HepG2 (cell line): ENCODE measurements at regions not wholly inside any gene's neighbourhood (a gene's known extent, or its start where the extent isn't known, plus 50 kb on each side); places are given as distances from the start of the nearest gene placed in this dataset.

Experiments used
- ATAC-seq: fragments of 200-7000 bp; cut with Tn5 transposase; 3 replicates; pipeline ENCODE4 v1.9.1; 2020; ENCODE audit warnings: mild to moderate bottlenecking, moderate library complexity
- BruUV-seq: library from RNA; stranded (reverse); fragments of 400-500 nt; replicated peaks from 2 replicates; lab custom pipeline; 2021; lab: Mats Ljungman, UMichigan
- CTCF ChIA-PET: fragments of 300-600 bp; formaldehyde crosslinking; extraction: SDS; loops from one replicate; lab custom pipeline; 2021; ENCODE audit warnings: low total read pairs, inconsistent platforms, low intra/inter-chr PET ratio; lab: Yijun Ruan, JAX
- POLR2A ChIA-PET: fragments of 350-600 bp; sonication (Branson Sonifier 250); formaldehyde crosslinking; loops from one replicate; lab custom pipeline; 2020; ENCODE audit warnings: antibody characterized with exemption, inconsistent platforms; lab: Yijun Ruan, JAX
- DNase-seq: peaks from one replicate; pipeline ENCODE4 v3.0.0-alpha.2; 2015; ENCODE audit warnings: low spot score
- FAIRE-seq: peaks from 3 replicates; lab custom pipeline; 2011; peaks lifted over from hg19 to GRCh38; lab: Jason Lieb, UNC
- H2AFZ ChIP-seq: one replicate; pipeline ENCODE4 v1.6.1; 2011; ENCODE audit warnings: low read length, inconsistent platforms
- H3K27ac ChIP-seq: fragments of 300-600 bp; 3 replicates; pipeline ENCODE4 v1.8.0; 2011; ENCODE audit warnings: mixed run types, mild to moderate bottlenecking, mixed read lengths, low read length, inconsistent platforms; ENCODE audit not compliant: insufficient read depth; ENCODE audit errors: extremely low read length
- H3K27me3 ChIP-seq, 2 experiments: fragments of 200-600 bp in 1 of 2; 2 replicates in 1 of 2; 3 replicates in 1 of 2; pipeline versions ENCODE4 v1.6.0 to v1.8.0; 2011; ENCODE audit warnings: low read length in 2 of 2, mild to moderate bottlenecking in 2 of 2, moderate library complexity in 2 of 2, inconsistent platforms in 1 of 2; ENCODE audit not compliant: insufficient read depth in 2 of 2, control insufficient read depth in 1 of 2
- H3K36me3 ChIP-seq, 2 experiments: fragments of 200-600 bp in 1 of 2; replicated peaks in 1 of 2; 2 replicates in 1 of 2; 3 replicates in 1 of 2; pipeline versions ENCODE4 v1.5.1 to v1.8.0; 2011; ENCODE audit warnings: low read length in 2 of 2, inconsistent platforms in 1 of 2; ENCODE audit not compliant: insufficient read depth in 2 of 2, control insufficient read depth in 1 of 2
- H3K4me1 ChIP-seq: 2 replicates; pipeline ENCODE4 v1.5.1; 2012; ENCODE audit warnings: low read length, inconsistent platforms; ENCODE audit not compliant: insufficient read depth
- H3K4me2 ChIP-seq: 2 replicates; pipeline ENCODE4 v1.6.0; 2011; ENCODE audit warnings: low read depth, low read length, inconsistent platforms
- H3K4me3 ChIP-seq, 3 experiments: fragments of 200-600 bp in 1 of 3; sonication (generic), shearing (Covaris generic) in 1 of 3; replicated peaks in 1 of 3; 2 replicates each; pipeline ENCODE4 v1.5.1; 2011 to 2016; ENCODE audit warnings: low read length in 3 of 3, inconsistent platforms in 2 of 3, low read depth in 2 of 3, mild to moderate bottlenecking in 2 of 3, control low read depth in 1 of 3, mixed read lengths in 1 of 3; ENCODE audit not compliant: insufficient read depth in 1 of 3
- H3K79me2 ChIP-seq: one replicate; pipeline ENCODE4 v1.6.1; 2011; ENCODE audit warnings: low read length, inconsistent platforms; ENCODE audit not compliant: insufficient read depth
- H3K9ac ChIP-seq: 2 replicates; pipeline ENCODE4 v1.6.0; 2011; ENCODE audit warnings: mild to moderate bottlenecking, low read depth, low read length, inconsistent platforms; ENCODE audit not compliant: insufficient read depth
- H3K9me3 ChIP-seq: 2 replicates; pipeline ENCODE4 v1.5.1; 2012; ENCODE audit warnings: mild to moderate bottlenecking, low read length
- H4K20me1 ChIP-seq: 2 replicates; pipeline ENCODE4 v1.6.0; 2011; ENCODE audit warnings: inconsistent platforms, mild to moderate bottlenecking, low read length, moderate library complexity; ENCODE audit not compliant: insufficient read depth
- CENPBD1 ChIP-seq: sonication (generic); formaldehyde crosslinking; IDR thresholded peaks from 2 replicates; pipeline ENCODE4 v1.8.0; 2022; ENCODE audit warnings: missing genetic modification reagents, low read depth, mild to moderate bottlenecking, borderline replicate concordance
- HNF4A ChIP-seq: sonication (generic); formaldehyde crosslinking; IDR thresholded peaks from 2 replicates; pipeline ENCODE4 v1.4.0; 2020; ENCODE audit warnings: missing genetic modification reagents
- KMT2B ChIP-seq: IDR thresholded peaks from 2 replicates; pipeline ENCODE4 v1.6.1; 2016; ENCODE audit warnings: missing genetic modification reagents, missing compliant biosample characterization
- SP140L ChIP-seq: sonication (generic); formaldehyde crosslinking; IDR thresholded peaks from 2 replicates; pipeline ENCODE4 v1.4.0; 2020; ENCODE audit warnings: missing genetic modification reagents, borderline replicate concordance
- ZEB1 ChIP-seq: IDR thresholded peaks from 2 replicates; pipeline ENCODE4 v1.6.1; 2012; ENCODE audit warnings: mild to moderate bottlenecking, low read depth, inconsistent platforms; ENCODE audit not compliant: insufficient replicate concordance
- ZNF253 ChIP-seq: sonication (generic); formaldehyde crosslinking; IDR thresholded peaks from 2 replicates; pipeline ENCODE4 v1.8.0; 2022; ENCODE audit warnings: mild to moderate bottlenecking, missing genetic modification reagents, borderline replicate concordance
- ZNF276 ChIP-seq: sonication (generic); formaldehyde crosslinking; IDR thresholded peaks from 2 replicates; pipeline ENCODE4 v1.4.0; 2020; ENCODE audit warnings: mild to moderate bottlenecking, low read depth, missing genetic modification reagents
- ZNF367 ChIP-seq: sonication (generic); formaldehyde crosslinking; IDR thresholded peaks from 2 replicates; pipeline ENCODE4 v1.4.0; 2020; ENCODE audit warnings: missing genetic modification reagents, borderline replicate concordance
- ZNF737 ChIP-seq: sonication (generic); formaldehyde crosslinking; IDR thresholded peaks from 2 replicates; pipeline ENCODE4 v1.5.0; 2020; ENCODE audit warnings: missing genetic modification reagents, mild to moderate bottlenecking, borderline replicate concordance
- ZNF747 ChIP-seq: sonication (generic); formaldehyde crosslinking; IDR thresholded peaks from 2 replicates; pipeline ENCODE4 v1.8.1; 2023; ENCODE audit warnings: missing genetic modification reagents, mild to moderate bottlenecking, borderline replicate concordance
- ZSCAN20 ChIP-seq: sonication (generic); formaldehyde crosslinking; IDR thresholded peaks from 2 replicates; pipeline ENCODE4 v1.4.0; 2020; ENCODE audit warnings: missing genetic modification reagents, mild to moderate bottlenecking, borderline replicate concordance
- ZSCAN29 ChIP-seq: sonication (generic); formaldehyde crosslinking; conservative IDR thresholded peaks from 2 replicates; pipeline ENCODE4 v1.4.0; 2020; ENCODE audit warnings: mild to moderate bottlenecking, missing genetic modification reagents
- WGBS: methylation state at CpG from one replicate; pipeline ENCODE4 v1.1.6; 2017; ENCODE audit warnings: low lambda C conversion rate; 5-methylcytosine and 5-hydroxymethylcytosine counted together
- in situ Hi-C: cut with HindIII; loops from 2 replicates; pipeline ENCODE4 v1.10.0; 2017; ENCODE audit warnings: low pct_unique_long_range_greater_than_20kb; ENCODE audit not compliant: extremely low pct_ligation_motif_present
- intact Hi-C: fragments of 100-400 bp; cut with micrococcal nuclease; formaldehyde crosslinking; loops from one replicate; pipeline ENCODE4 v1.10.0; 2022; ENCODE audit not compliant: unreplicated experiment
- TF ChIP-seq, protein P1 (sequence below): sonication (generic); formaldehyde crosslinking; IDR thresholded peaks from 2 replicates; pipeline ENCODE4 v1.8.1; 2023; ENCODE audit warnings: mild to moderate bottlenecking, missing genetic modification reagents
- TF ChIP-seq, protein P2 (sequence below): sonication (generic); formaldehyde crosslinking; IDR thresholded peaks from 2 replicates; pipeline ENCODE4 v1.9.0; 2021; ENCODE audit warnings: missing genetic modification reagents, borderline replicate concordance
- TF ChIP-seq, protein P3 (sequence below): sonication (generic); formaldehyde crosslinking; IDR thresholded peaks from 2 replicates; pipeline ENCODE4 v1.5.0; 2020; ENCODE audit warnings: mild to moderate bottlenecking, missing genetic modification reagents

DNA sequence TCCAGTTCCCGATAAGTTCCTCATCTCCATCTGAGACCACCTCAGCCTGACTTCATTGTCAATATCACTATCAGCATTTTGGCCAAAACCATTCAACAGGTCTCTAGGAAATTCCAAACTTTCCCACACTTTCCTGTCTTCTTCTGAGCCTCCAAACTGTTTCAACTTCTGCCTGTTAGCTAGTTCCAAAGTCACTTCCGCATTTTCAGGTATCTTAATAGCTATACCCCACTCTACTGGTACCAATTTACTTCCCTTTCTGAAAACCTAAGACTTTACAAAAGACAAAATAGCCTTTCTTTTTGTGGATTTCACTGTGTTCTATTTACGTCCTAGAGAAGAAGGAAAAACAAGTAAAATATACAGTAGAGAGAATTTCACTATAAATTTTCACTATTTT is 147.0 kb upstream of the FMN2 start:
- in situ Hi-C loops, result no loop called here
- intact Hi-C loops, result no loop called here
- Histone ChIP-seq H3K9ac (no peak overlapping the region), H3K36me3 (no peaks in the 10 kb centered on the region), H3K27ac (no peak overlapping the region), H4K20me1 (no peaks in the 10 kb centered on the region), H2AFZ (no peak overlapping the region), H3K27me3 (no peaks in the 10 kb centered on the region), H3K4me3 (no peak overlapping the region), H3K79me2 (no peaks in the 10 kb centered on the region), H3K4me2 (no peak overlapping the region), H3K4me1 (no peaks in the 10 kb centered on the region), H3K9me3 (peaks cover 17% of the 10 kb centered on the region)
- TF ChIP-seq HNF4A (CRISPR knock-in tag) (no peak), ZSCAN20 (CRISPR knock-in tag) (no peak), ZNF276 (CRISPR knock-in tag) (no peak), ZNF747 (CRISPR knock-in tag) (no peak), KMT2B (CRISPR knock-in tag) (no peak), ZSCAN29 (CRISPR knock-in tag) (no peak), ZNF253 (no peak), SP140L (CRISPR knock-in tag) (no peak), CENPBD1 (CRISPR knock-in tag) (no peak), ZEB1 (no peak), ZNF737 (CRISPR knock-in tag) (no peak), ZNF367 (CRISPR knock-in tag) (no peak)
- TF ChIP-seq, protein P1, sequence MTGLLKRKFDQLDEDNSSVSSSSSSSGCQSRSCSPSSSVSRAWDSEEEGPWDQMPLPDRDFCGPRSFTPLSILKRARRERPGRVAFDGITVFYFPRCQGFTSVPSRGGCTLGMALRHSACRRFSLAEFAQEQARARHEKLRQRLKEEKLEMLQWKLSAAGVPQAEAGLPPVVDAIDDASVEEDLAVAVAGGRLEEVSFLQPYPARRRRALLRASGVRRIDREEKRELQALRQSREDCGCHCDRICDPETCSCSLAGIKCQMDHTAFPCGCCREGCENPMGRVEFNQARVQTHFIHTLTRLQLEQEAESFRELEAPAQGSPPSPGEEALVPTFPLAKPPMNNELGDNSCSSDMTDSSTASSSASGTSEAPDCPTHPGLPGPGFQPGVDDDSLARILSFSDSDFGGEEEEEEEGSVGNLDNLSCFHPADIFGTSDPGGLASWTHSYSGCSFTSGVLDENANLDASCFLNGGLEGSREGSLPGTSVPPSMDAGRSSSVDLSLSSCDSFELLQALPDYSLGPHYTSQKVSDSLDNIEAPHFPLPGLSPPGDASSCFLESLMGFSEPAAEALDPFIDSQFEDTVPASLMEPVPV (CRISPR knock-in tag), result no peak
- TF ChIP-seq, protein P2, sequence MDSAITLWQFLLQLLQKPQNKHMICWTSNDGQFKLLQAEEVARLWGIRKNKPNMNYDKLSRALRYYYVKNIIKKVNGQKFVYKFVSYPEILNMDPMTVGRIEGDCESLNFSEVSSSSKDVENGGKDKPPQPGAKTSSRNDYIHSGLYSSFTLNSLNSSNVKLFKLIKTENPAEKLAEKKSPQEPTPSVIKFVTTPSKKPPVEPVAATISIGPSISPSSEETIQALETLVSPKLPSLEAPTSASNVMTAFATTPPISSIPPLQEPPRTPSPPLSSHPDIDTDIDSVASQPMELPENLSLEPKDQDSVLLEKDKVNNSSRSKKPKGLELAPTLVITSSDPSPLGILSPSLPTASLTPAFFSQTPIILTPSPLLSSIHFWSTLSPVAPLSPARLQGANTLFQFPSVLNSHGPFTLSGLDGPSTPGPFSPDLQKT (CRISPR knock-in tag), result no peak
- TF ChIP-seq, protein P3, sequence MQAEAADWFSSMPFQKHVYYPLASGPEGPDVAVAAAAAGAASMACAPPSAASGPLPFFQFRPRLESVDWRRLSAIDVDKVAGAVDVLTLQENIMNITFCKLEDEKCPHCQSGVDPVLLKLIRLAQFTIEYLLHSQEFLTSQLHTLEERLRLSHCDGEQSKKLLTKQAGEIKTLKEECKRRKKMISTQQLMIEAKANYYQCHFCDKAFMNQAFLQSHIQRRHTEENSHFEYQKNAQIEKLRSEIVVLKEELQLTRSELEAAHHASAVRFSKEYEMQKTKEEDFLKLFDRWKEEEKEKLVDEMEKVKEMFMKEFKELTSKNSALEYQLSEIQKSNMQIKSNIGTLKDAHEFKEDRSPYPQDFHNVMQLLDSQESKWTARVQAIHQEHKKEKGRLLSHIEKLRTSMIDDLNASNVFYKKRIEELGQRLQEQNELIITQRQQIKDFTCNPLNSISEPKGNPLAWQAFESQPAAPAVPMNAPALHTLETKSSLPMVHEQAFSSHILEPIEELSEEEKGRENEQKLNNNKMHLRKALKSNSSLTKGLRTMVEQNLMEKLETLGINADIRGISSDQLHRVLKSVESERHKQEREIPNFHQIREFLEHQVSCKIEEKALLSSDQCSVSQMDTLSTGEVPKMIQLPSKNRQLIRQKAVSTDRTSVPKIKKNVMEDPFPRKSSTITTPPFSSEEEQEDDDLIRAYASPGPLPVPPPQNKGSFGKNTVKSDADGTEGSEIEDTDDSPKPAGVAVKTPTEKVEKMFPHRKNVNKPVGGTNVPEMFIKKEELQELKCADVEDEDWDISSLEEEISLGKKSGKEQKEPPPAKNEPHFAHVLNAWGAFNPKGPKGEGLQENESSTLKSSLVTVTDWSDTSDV, result no peak
- FAIRE-seq (no peak), ATAC-seq (no peak), DNase-seq (no peak)
- ChIA-PET CTCF (no interaction called here), POLR2A (no interaction called here)
- WGBS, result 0% methylated on average over 3 of the region's 3 CpGs
- no TSS peak for BruUV-seq
